NCI-H524 treated with DMSO at 0.1 percent for 48 hours (cell line): ENCODE measurements at regions not wholly inside any gene's neighbourhood (a gene's known extent, or its start where the extent isn't known, plus 50 kb on each side); places are given as distances from the start of the nearest gene placed in this dataset.
A peak's percentile ranks its signal among the peaks of the same experiment; 100 is the strongest.
"Not testable (repeated sequence)": the region's sequence is repeated elsewhere in the genome, so short reads cannot be mapped to it uniquely, and the experiment has no call there.

ENCODE experiments used
- DNase-seq: peaks from one replicate; lab custom pipeline; 2025; lab: John Stamatoyannopoulos, UW

- DNase-seq = no peak
Measured at GRCh38 chr3:18538463-18539230, 113.5 kb upstream of the SATB1 start.

- DNase-seq = no peak
Measured at GRCh38 chr3:18533039-18533438, 107.9 kb upstream of the SATB1 start.

GRCh38 chr3:18531662-18532061 lies 106.5 kb upstream of the SATB1 start:
- DNase-seq = no peak

GRCh38 chr3:18529631-18530030 lies 104.5 kb upstream of the SATB1 start:
- DNase-seq = peak; percentile 89

GRCh38 chr3:18527691-18528090 lies 102.6 kb upstream of the SATB1 start:
- peak; percentile 74 for DNase-seq

GRCh38 chr3:18526667-18527066 lies 101.5 kb upstream of the SATB1 start:
- DNase-seq = no peak

GRCh38 chr3:18516170-18516569 lies 91.0 kb upstream of the SATB1 start:
- not testable (repeated sequence) for DNase-seq

- DNase-seq = no peak
Measured at GRCh38 chr3:18513091-18513490, 88.0 kb upstream of the SATB1 start.

- DNase-seq = no peak
Measured at GRCh38 chr3:18512007-18512406, 86.9 kb upstream of the SATB1 start.

- DNase-seq = no peak
Measured at GRCh38 chr3:18510947-18511346, 85.8 kb upstream of the SATB1 start.

- no peak for DNase-seq
Measured at GRCh38 chr3:18507333-18507732, 82.2 kb upstream of the SATB1 start.

GRCh38 chr3:18505056-18505455 lies 79.9 kb upstream of the SATB1 start:
- no peak for DNase-seq

GRCh38 chr3:18501679-18502343 lies 76.7 kb upstream of the SATB1 start:
- no peak for DNase-seq

- DNase-seq = no peak
Measured at GRCh38 chr3:18500322-18500721, 75.2 kb upstream of the SATB1 start.

- no peak for DNase-seq
Measured at GRCh38 chr3:18499301-18499700, 74.2 kb upstream of the SATB1 start.

- DNase-seq = no peak
Measured at GRCh38 chr3:18494251-18494650, 69.1 kb upstream of the SATB1 start.

GRCh38 chr3:18489939-18490338 lies 64.8 kb upstream of the SATB1 start:
- no peak for DNase-seq

GRCh38 chr3:18483226-18483625 lies 58.1 kb upstream of the SATB1 start:
- DNase-seq = no peak

GRCh38 chr3:18481946-18482548 lies 56.9 kb upstream of the SATB1 start:
- no peak for DNase-seq

- DNase-seq = no peak
Measured at GRCh38 chr3:18477620-18478019, 52.5 kb upstream of the SATB1 start.
